Gastroesophageal sphincter (tissue), 3 donors: ENCODE measurements at regions not wholly inside any gene's neighbourhood (a gene's known extent, or its start where the extent isn't known, plus 50 kb on each side); places are given as distances from the start of the nearest gene placed in this dataset.

ENCODE experiments used
- CTCF ChIP-seq, 4 experiments: fragments of 200-600 bp in 2 of 4; fragments of 450-650 bp in 2 of 4; sonication (generic) in 1 of 4; IDR thresholded peaks; one replicate each; pipeline ENCODE4 v1.5.1; 2017 to 2019; ENCODE audit warnings: antibody characterized with exemption in 4 of 4, mild to moderate bottlenecking in 2 of 4, moderate library complexity in 2 of 4
- EP300 ChIP-seq: sonication (generic); formaldehyde crosslinking; IDR thresholded peaks from one replicate; pipeline ENCODE4 v1.6.1; 2017; ENCODE audit warnings: antibody characterized with exemption, mild to moderate bottlenecking
- POLR2A ChIP-seq, 2 donors: fragments of 450-650 bp; IDR thresholded peaks; one replicate each; pipeline ENCODE4 v1.6.1; 2017; ENCODE audit warnings: antibody characterized with exemption in 2 of 2, mild to moderate bottlenecking in 2 of 2, moderate library complexity in 1 of 2
- POLR2AphosphoS5 ChIP-seq: sonication (generic); formaldehyde crosslinking; IDR thresholded peaks from one replicate; pipeline ENCODE4 v1.6.1; 2017; ENCODE audit warnings: antibody characterized with exemption

- TF ChIP-seq CTCF (IDR thresholded peaks at IDR 0.05), result no peak
- TF ChIP-seq POLR2A (IDR thresholded peaks at IDR 0.05), result no peak
- TF ChIP-seq EP300, result no peak
- no peak for TF ChIP-seq POLR2AphosphoS5
Observed at GRCh38 chr13:99724633-99725517, 223.6 kb downstream of the TM9SF2 start.
